ENCODE measurements at regions not wholly inside any gene's neighbourhood (a gene's known extent, or its start where the extent isn't known, plus 50 kb on each side); places are given as distances from the start of the nearest gene placed in this dataset.
"Not testable (repeated sequence)": the region's sequence is repeated elsewhere in the genome, so short reads cannot be mapped to it uniquely, and the experiment has no call there.

DNA sequence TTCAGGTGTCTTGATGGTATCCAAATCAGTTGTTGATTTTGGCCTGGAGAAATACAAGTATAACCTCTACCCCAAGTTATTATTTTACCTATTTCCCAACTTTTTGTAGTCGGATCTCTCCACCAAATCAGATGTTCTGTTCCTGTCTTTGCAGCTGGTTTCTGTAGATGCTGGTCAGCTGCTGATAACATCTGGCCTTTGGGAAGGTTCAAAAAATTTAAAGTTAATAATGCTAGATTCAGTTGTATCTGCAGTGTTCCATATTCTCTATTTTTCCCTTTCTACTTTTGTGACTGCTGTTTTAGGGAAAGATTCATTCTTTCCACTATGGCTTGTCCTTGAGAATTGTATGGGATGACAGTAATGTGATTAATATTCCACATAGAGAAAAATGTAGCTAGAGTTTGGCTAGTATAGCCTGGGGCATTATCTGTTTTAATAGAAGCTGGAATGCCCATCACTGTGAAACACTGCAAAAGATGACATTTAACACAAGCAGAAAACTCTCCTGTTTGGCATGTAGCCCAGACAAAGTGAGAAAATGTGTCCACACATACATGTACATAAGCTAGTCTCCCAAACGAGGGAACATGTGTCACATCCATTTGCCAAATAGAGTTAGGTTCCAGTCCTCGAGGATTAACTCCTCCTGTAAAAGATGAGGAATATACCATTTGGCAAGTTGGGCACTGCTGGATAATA lies 99.2 kb downstream of the ZNF100 start:
- not testable (repeated sequence) for DNase-seq

DNA sequence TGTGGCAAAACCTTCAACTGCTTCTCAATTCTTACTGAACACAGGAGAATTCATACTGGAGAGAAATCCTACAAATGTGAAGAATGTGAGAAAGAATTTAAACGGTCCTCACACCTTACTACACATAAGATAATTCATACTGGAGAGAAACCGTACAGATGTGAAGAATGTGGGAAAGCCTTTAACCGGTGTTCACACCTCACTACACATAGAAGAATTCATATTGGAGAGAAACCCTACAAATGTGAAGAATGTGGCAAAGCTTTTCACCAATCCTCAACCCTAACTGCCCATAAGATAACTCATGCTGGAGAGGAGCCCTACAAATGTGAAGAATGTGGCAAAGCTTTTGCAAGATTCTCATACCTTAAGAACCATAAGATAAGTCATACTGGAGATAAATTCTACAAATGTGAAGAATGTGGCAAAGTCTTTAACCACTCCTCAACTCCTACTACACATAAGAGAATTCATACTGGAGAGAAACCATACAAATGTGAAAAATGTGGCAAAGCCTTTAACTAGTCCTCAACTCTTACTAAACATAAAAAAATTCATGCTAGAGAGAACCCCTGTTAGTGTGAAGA lies 111.7 kb downstream of the ZNF100 start:
- no peak for DNase-seq

DNA sequence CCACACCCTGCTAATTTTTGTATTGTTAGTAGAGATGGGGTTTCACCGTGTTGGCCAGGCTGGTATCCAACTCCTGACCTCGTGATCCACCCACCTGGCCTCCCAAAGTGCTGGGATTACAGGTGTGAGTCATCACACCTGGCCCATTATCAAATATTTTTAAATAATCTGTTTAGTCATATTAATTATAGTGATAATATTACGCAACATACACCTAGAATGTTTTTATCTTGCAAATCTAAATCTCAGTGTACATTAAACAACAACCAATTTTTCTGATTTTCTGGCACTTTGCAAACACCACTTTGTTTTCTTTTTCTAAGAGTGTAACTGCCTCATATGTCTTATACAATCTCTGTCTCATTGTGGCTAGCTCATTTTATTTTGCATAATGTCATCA lies 115.9 kb downstream of the ZNF100 start:
- not testable (repeated sequence) for DNase-seq

DNA sequence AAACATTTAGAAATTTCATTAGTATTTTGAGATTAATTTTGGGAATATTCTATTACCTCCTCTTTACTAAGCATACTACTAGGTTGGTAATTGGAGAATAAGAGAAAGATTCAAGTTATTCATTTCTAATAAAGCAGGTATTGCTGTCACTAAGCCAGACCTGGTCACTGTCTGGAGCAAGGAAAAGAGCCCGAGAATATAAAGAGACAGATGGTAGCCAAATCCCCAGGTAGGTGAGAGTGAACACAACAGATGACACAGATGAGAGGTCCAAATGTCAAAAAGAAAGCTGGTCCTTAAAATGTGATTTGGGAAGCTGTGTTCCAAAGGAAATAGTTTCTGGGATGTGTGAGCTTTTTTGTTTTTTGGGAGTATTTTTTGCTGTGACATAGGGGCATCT lies 128.6 kb downstream of the ZNF100 start:
- no peak for DNase-seq

DNA sequence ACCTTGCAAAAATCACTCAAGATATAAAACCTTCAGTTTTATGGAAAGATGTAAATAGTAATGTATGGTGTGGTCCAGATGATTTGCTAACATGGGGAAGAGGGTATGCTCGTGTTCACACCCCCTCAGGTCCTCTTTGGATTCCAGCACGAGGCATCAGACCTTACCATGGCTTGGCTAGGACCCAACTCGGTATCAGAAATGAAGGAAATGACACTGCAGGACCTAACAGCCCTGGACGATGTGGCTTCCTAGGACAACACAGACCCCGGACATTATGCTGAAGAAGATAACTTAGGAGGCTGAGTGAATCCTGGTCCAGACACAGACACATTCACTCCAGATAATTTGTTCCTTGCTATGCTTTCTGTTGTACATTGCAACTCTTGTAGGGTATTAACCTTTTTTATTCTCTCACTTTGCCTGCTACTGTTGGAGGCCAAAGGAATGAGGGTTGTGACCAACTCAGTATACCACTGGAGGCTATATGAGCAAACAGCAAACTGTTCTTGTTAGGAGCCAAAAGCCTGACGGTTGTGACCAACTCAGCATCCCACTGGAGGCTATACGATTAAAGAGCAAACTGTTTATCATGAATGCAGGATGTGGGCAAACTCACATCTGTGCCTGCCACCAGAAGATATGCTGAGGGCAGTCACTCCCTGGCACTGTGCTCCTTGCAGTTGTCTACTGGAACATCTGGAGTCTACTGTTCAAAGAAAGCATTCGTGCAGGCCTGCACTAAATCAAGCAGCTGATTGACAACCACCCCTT lies 121.7 kb downstream of the ZNF429 start:
- no peak for DNase-seq

DNA sequence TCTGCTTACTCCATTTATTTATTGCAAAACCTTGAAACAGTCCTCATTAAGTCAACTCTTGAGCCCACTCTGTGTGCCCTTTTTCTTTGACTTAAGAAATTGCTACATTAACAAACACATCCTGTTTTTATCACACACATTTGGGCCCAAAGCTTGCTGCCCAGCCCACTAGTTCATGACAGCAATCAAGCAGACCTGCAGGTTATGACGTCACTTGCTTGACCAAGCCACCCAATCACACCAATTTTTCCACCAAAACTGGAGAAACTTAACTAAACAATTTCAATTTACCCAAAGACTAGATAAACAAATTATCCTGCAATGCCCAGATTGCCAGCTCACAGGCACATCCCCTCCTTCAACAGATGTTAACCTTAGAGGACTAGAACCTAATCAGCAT lies 120.7 kb downstream of the ZNF429 start:
- no peak for DNase-seq

DNA sequence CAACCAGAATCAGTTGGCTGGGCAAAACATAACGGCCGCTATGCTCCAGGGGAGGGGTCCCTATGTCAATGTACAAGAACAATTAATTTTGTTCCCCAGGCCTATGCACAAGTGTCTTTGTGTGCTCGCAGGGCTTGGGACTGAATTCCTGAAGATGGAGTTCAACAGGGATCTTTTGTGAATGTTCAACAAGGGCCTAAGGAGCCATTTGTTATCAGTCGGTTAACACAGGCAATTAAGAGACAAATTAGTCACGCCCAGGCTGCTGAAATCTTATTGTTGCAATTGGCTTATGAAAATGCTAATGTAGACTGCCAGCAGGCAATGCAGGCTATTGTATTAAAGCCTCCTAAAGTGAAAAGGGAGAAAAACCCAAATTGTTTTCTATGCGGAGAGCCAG lies 117.5 kb downstream of the ZNF429 start:
- no peak for DNase-seq

DNA sequence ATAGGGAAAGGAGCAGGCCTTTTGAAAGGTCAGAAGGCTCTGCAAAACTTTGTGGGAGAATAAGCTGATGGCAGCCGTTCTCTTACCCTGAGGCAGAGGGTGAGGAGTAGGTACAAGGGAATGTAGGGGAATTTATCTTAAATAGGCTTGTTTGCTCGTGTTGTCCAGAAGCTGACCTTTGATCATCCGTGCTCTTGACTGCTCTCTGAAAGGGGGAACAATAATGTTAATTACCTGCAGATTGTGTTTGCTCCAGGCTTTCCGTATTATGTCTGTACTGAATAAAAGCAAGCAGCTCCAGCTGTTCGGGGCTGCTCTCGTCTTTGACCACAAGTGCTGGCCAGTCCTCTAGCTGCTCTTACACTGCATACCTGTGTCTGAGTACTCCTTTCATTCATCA lies 116.3 kb downstream of the ZNF429 start:
- no peak for DNase-seq

DNA sequence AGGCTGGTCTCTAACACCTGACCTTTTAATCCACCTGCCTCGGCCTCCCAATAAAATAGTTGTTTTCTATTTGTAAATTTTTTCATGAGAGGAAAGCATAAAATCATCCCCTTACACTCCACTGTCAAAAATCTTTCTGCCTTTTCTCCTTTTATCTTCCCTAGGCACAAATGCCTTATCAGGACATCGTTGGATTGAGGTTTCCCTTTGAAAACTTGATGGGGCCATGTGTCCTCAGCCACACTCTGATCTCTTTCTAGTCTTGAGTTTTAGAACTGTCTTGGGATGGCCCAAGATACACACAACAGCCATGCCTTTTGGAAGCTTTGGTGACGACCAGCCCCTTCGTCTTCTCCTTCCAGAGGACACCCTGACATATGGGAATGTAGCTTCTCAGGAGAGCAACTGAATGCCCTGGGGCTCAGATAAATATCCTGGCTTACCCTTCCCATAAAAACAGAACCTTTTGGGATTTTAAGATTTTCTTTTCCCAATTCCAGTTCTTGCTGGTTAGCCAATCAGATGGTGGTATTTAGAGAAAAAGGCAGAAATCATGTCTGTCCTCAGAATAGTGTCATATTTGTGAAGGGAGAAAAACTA lies 112.4 kb downstream of the ZNF429 start:
- DNase-seq: no peak

DNA sequence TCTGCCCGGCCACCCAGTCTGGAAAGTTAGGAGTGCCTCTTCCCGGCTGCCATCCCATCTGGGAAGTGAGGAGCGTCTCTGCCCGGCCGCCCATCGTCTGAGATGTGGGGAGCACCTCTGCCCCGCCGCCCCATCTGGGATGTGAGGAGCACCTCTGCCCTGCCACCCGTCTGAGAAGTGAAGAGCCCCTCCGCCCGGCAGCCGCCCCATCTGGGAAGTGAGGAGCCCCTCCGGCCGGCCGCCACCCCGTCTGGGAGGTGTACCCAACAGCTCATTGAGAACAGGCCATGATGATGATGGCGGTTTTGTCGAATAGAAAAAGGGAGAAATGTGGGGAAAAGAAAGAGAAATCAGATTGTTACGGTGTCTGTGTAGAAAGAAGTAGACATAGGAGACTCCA lies 109.4 kb downstream of the ZNF429 start:
- DNase-seq: not testable (repeated sequence)

DNA sequence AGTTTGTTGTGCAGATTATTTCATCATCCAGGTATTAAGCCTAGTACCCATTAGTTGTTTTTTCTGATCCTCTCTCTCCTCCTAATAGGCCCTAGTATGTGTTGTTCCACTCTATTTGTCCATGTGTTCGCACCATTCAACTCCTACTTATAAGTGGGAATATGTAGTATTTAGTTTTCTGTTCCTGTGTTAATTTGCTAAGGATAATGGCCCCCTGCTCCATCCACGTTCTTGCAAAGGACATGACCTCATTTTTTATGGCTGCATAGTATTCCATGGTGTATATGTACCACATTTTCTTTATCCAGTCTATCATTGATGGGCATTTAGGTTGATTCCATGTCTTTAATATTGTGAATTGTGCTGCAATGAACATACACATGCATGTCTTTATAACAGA lies 107.8 kb downstream of the ZNF429 start:
- not testable (repeated sequence) for DNase-seq

DNA sequence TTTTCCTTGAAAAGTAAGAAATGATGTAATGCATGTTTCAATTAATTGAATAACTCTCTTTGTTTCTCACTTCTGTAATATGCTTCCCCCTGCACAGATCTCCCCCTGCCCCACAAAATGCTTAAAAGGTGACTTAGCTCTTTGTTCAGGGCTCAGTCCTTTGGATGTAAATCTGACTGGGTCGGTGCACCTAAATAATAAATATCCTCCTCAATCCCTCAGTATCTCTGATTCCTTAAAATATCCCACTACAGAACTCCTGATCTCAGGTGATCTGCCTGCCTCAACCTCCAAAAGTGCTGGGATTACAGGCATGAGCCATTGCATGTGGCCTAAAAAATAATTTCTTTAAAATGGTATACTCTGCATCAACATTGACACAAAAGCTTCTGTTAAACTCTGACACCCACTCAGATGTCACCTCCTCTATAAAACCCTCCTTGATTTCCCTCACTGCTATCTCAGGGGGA lies 107.0 kb downstream of the ZNF429 start:
- DNase-seq: no peak

DNA sequence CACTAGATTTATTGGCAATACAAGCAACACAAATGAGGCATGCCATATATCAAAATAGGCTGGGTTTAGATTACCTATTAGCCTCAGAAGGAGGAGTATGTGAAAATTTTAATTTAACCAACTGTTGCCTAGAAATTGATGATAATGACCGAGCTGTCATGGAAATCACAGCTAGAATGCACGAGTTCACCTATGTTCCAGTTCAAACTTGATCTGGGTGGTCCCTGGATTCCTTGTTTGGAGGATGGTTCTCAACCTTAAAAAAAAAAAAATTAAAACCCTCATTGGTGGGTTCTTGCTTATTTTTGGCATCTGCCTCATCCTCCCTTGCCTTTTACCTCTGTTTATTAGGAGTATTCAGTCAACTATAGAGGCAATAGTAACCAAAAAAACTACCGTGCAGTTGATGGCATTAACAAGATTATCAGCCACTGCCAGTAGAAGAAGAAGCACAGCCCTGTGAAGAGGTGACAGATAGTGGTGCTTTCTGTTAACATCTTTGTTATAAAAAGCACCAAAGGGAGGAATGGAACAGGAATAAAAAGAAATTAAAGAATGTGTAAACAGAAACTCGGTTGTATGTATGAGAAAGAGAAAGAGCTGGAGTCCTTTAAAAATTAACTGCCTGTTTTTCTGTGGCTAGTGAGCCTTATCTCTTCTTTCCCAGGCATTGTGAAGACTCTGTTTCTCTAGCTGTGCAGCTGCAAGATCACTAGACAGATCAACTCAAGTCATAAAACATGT lies 106.4 kb downstream of the ZNF429 start:
- no peak for DNase-seq

DNA sequence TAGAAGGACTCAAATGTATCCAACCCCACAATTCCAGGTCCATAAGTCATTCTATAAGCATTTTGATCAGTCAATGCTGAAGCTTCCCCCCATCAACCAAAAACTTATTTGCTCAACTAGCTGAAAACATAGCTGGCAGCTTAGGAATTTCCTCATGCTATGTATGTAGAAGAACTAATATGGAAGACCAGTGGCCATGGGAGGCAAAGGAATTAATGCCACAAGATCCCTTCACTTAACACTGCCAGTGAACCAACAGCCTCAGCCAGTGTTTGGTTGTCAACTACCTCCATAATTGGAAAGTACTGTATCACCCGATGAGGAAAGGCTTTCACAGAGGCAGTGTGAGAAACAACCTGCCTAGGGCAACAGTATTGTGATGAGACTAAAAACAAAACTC lies 105.4 kb downstream of the ZNF429 start:
- no peak for DNase-seq

DNA sequence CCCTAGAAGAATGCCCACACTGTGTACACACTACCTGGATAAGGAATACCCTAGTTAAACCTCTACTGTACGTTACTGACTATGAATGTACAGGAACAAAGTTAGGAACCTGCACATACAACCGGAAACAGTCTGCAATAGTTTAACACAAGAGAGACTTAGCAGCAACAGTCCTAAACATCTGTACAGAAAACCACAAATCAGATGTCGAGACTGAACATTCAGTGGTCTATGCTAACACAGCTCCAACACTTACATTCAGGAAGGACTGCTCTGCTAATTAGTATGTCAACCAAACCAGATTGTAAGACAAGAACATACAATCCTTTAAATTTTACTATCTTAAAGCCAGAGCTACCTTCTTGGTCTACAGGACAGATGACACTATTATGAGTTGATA lies 104.9 kb downstream of the ZNF429 start:
- no peak for DNase-seq

DNA sequence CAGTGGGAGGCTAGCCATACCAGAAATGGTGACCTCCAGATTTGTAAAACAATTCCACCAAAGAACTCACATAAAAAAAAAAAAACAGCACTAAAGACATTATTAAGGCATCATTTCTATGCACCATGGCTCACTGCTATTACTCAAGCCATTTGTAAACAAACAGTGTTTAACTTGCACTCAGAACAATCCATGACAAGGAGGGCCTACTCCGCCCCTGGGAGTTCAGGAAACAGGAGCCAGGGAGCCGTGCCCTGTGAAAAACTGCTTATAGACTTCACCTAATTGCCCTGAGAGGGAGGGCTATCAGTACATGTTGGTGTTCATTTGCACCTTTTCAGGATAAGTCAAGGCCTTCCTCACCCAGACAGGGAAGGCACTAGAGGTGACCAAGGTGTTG lies 103.2 kb downstream of the ZNF429 start:
- DNase-seq: peak; percentile 41

DNA sequence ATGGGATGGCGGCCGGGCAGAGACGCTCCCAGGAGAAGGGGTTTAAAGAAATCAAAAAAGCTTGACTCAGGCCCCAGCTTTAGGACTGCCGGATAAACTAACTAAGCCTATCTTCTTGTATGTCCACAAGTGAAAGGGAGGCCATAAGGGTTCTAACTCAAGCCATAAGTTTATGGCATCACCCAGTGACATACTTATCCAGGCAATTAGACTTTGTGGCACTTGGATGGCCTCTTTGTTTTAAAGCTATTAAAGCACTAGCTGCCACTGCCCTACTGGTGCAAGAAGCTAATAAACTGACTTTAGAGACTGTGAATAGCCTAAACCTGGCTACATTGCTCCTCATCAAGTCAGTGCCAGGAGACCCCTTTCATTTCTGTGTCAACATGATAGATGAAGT lies 102.0 kb downstream of the ZNF429 start:
- no peak for DNase-seq

DNA sequence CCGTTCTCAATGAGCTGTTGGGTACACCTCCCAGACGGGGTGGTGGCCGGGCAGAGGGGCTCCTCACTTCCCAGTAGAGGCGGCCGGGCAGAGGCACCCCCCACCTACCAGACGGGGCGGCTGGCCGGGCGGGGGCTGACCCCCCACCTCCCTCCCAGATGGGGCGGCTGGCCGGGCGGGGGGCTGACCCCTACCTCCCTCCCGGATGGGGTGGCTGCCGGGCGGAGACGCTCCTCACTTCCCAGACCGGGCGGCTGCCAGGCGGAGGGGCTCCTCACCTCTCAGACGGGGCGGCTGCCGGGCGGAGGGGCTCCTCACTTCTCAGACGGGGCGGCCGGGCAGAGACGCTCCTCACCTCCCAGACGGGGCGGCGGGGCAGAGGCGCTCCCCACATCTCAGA lies 101.6 kb downstream of the ZNF429 start:
- not testable (repeated sequence) for DNase-seq

DNA sequence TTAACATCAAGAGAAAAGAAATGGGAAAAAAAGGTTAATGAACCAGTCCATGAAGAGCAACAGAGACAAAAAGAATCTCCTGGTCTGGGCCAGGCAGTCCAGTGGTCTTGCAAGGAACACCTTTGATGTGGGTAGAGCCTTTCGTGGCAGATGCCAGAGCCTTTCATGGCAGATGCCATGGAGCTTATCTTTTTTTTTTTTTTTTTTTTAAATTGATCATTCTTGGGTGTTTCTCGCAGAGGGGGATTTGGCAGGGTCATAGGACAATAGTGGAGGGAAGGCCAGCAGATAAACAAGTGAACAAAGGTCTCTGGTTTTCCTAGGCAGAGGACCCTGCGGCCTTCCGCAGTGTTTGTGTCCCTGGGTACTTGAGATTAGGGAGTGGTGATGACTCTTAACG lies 100.9 kb downstream of the ZNF429 start:
- not testable (repeated sequence) for DNase-seq

DNA sequence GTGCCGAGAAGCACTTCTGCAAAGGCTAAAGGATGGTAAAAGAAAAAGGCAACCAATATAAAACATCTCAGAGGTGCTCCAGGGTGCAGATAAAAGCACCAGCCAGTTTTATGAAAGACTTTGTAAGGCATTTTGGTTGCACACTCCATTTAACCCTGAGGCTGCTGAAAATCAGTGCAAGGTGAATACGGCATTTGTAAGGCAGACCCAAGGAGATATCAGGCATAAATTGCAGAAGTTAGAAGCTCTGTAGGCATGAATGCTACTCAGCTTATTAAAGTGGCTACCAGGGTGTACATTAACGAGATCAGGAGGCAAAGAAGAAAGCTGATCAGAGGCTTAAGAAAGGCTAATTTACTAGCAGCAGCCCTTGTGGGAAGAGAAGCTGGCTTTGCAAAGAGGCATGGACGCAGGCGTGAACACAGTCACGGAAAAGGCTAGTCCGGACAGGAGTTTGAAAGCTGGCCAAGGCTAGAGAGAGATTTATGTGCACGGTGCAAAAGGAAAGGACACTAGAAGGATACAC lies 99.6 kb downstream of the ZNF429 start:
- no peak for DNase-seq

All from NCI-H2029 treated with DMSO at 0.1 percent for 48 hours (cell line).